GM12878 (cell line): ENCODE measurements at regions not wholly inside any gene's neighbourhood (a gene's known extent, or its start where the extent isn't known, plus 50 kb on each side); places are given as distances from the start of the nearest gene placed in this dataset.

ENCODE experiments used
- ATAC-seq: fragments of 200-7000 bp; cut with Tn5 transposase; 3 replicates; pipeline ENCODE4 v1.9.1; 2020; ENCODE audit warnings: mild to moderate bottlenecking, moderate library complexity
- BruUV-seq: library from RNA; stranded (reverse); fragments of 400-500 nt; replicated peaks from 2 replicates; lab custom pipeline; 2021; lab: Mats Ljungman, UMichigan
- CTCF ChIA-PET: fragments of 300-600 bp; sonication (Branson Sonifier 250); formaldehyde crosslinking; extraction: SDS; loops from one replicate; lab custom pipeline; 2021; ENCODE audit warnings: inconsistent platforms; lab: Yijun Ruan, JAX
- POLR2A ChIA-PET: fragments of 350-600 bp; formaldehyde crosslinking; extraction: SDS; loops from one replicate; lab custom pipeline; 2021; ENCODE audit warnings: inconsistent platforms; lab: Charles Lee
- RAD21 ChIA-PET: fragments of 300-600 bp; sonication (Branson Sonifier 250); formaldehyde crosslinking; loops from one replicate; lab custom pipeline; 2023; ENCODE audit warnings: antibody characterized with exemption; ENCODE audit not compliant: unreplicated experiment; lab: Charles Lee
- SMC1A ChIA-PET: fragments of 300-600 bp; sonication (Branson Sonifier 250); formaldehyde crosslinking; loops from one replicate; lab custom pipeline; 2023; ENCODE audit not compliant: unreplicated experiment, uncharacterized antibody; lab: Charles Lee
- DNase-seq: peaks from one replicate; pipeline ENCODE4 v3.0.0-alpha.2; 2011; ENCODE audit warnings: low read depth, low spot score
- FAIRE-seq: peaks from 3 replicates; lab custom pipeline; 2011; peaks lifted over from hg19 to GRCh38; lab: Jason Lieb, UNC
- H2AFZ ChIP-seq: 2 replicates; pipeline ENCODE4 v1.6.0; 2011; ENCODE audit warnings: low read depth, low read length, control low read depth; ENCODE audit not compliant: control insufficient read depth
- H3K27ac ChIP-seq: 2 replicates; pipeline ENCODE4 v1.5.1; 2011; ENCODE audit warnings: control low read depth; ENCODE audit not compliant: control insufficient read depth, insufficient read depth
- H3K27me3 ChIP-seq, 2 experiments: replicated peaks in 1 of 2; 2 replicates each; pipeline versions ENCODE4 v1.6.0 to v1.6.1; 2011; ENCODE audit warnings: low read length in 1 of 2; ENCODE audit not compliant: control insufficient read depth in 2 of 2, insufficient read depth in 2 of 2
- H3K36me3 ChIP-seq, 2 experiments: 2 replicates each; pipeline ENCODE4 v1.5.1; 2011; ENCODE audit warnings: low read length in 1 of 2; ENCODE audit not compliant: control insufficient read depth in 2 of 2, insufficient read depth in 2 of 2
- H3K4me1 ChIP-seq: 2 replicates; pipeline ENCODE4 v1.6.1; 2011; ENCODE audit warnings: mild to moderate bottlenecking, low read length, moderate library complexity, mixed read lengths; ENCODE audit not compliant: control insufficient read depth, insufficient read depth
- H3K4me2 ChIP-seq: 2 replicates; pipeline ENCODE4 v1.6.0; 2011; ENCODE audit warnings: control low read depth; ENCODE audit not compliant: control insufficient read depth, insufficient read depth
- H3K4me3 ChIP-seq: fragments of 200-600 bp; sonication (generic); 2 replicates; pipeline ENCODE4 v1.5.1; 2016
- H3K79me2 ChIP-seq: 2 replicates; pipeline ENCODE4 v1.6.0; 2011; ENCODE audit warnings: low read length; ENCODE audit not compliant: control insufficient read depth, insufficient read depth
- H3K9ac ChIP-seq: 2 replicates; pipeline ENCODE4 v1.8.0; 2011; ENCODE audit warnings: low read length, control low read depth, mixed read lengths; ENCODE audit not compliant: control insufficient read depth, insufficient read depth
- H3K9me3 ChIP-seq: replicated peaks from 3 replicates; pipeline ENCODE4 v1.5.1; 2011; ENCODE audit warnings: mild to moderate bottlenecking, low read length; ENCODE audit not compliant: control insufficient read depth, insufficient read depth
- H4K20me1 ChIP-seq: 2 replicates; pipeline ENCODE4 v1.6.0; 2011; ENCODE audit not compliant: control insufficient read depth, insufficient read depth
- BMI1 ChIP-seq: fragments of 450-650 bp; IDR thresholded peaks from 2 replicates; pipeline ENCODE4 v1.6.1; 2016; ENCODE audit warnings: mild to moderate bottlenecking, moderate library complexity, borderline replicate concordance
- EED ChIP-seq: sonication (generic); IDR thresholded peaks from 2 replicates; pipeline ENCODE4 v1.6.1; 2016; ENCODE audit warnings: antibody characterized with exemption, low read depth
- FOS ChIP-seq: IDR thresholded peaks from 3 replicates; pipeline ENCODE4 v1.6.1; 2011; ENCODE audit warnings: borderline replicate concordance; ENCODE audit not compliant: insufficient read length; ENCODE audit errors: extremely low read depth
- IKZF2 ChIP-seq, 2 experiments: fragments of 450-650 bp; IDR thresholded peaks; 2 replicates each; pipeline ENCODE4 v1.6.1; 2017; ENCODE audit warnings: mild to moderate bottlenecking in 2 of 2, moderate library complexity in 2 of 2
- KDM1A ChIP-seq: fragments of 200-600 bp; sonication (generic); IDR thresholded peaks from 2 replicates; pipeline ENCODE4 v1.6.1; 2016; ENCODE audit warnings: borderline replicate concordance
- MEF2A ChIP-seq: IDR thresholded peaks from 2 replicates; pipeline ENCODE4 v1.6.1; 2011; ENCODE audit warnings: low read depth, mild to moderate bottlenecking, low read length, moderate library complexity; ENCODE audit not compliant: insufficient read depth
- MLLT1 ChIP-seq: fragments of 450-650 bp; IDR thresholded peaks from 2 replicates; pipeline ENCODE4 v1.6.1; 2016; ENCODE audit warnings: mild to moderate bottlenecking
- MTA2 ChIP-seq: fragments of 450-650 bp; IDR thresholded peaks from 2 replicates; pipeline ENCODE4 v1.6.1; 2016; ENCODE audit warnings: low read depth, mild to moderate bottlenecking, moderate library complexity
- NR2F1 ChIP-seq: fragments of 450-650 bp; conservative IDR thresholded peaks from 2 replicates; pipeline ENCODE4 v1.6.1; 2017; ENCODE audit warnings: mild to moderate bottlenecking
- PAX5 ChIP-seq: IDR thresholded peaks from 2 replicates; pipeline ENCODE4 v1.6.1; 2011; ENCODE audit warnings: low read depth, low read length, borderline replicate concordance
- POLR2AphosphoS2 ChIP-seq: IDR thresholded peaks from 2 replicates; pipeline ENCODE4 v1.6.1; 2011; ENCODE audit warnings: low read depth, mild to moderate bottlenecking, low read length, improper control_type of control experiment, moderate library complexity
- RCOR1 ChIP-seq: conservative IDR thresholded peaks from 2 replicates; pipeline ENCODE4 v1.6.1; 2012; ENCODE audit warnings: low read depth, low read length, improper control_type of control experiment
- TCF12 ChIP-seq: IDR thresholded peaks from 2 replicates; pipeline ENCODE4 v1.6.1; 2011; ENCODE audit warnings: low read depth, mild to moderate bottlenecking, low read length
- ZBTB4 ChIP-seq: fragments of 450-650 bp; formaldehyde crosslinking; IDR thresholded peaks from 2 replicates; pipeline ENCODE4 v1.4.0; 2022; ENCODE audit warnings: mild to moderate bottlenecking, moderate library complexity
- ZNF622 ChIP-seq: fragments of 450-650 bp; IDR thresholded peaks from 2 replicates; pipeline ENCODE4 v1.6.1; 2017; ENCODE audit warnings: mild to moderate bottlenecking, inconsistent platforms
- WGBS: methylation state at CpG from one replicate; pipeline ENCODE4 v1.1.6; 2016; ENCODE audit warnings: low lambda C conversion rate; ENCODE audit not compliant: insufficient replicate concordance, insufficient coverage; ENCODE audit errors: missing lambda C conversion rate; 5-methylcytosine and 5-hydroxymethylcytosine counted together
- in situ Hi-C: fragments of 300-500 bp; cut with MboI; formaldehyde crosslinking; loops from 9 replicates; pipeline ENCODE4 v1.14.3; 2018; ENCODE audit warnings: mixed read lengths
- intact Hi-C: fragments of 100-400 bp; cut with micrococcal nuclease; formaldehyde crosslinking; loops from one replicate; pipeline ENCODE4 v1.14.2; 2022; ENCODE audit not compliant: unreplicated experiment

- no peaks in the 10 kb centered on the region for H4K20me1 ChIP-seq
- H3K4me3 ChIP-seq = no peak overlapping the region
- H3K27ac ChIP-seq = no peak overlapping the region
- POLR2A ChIA-PET = no interaction called here
- no peak overlapping the region for H3K4me2 ChIP-seq
- FAIRE-seq (no peak), ATAC-seq (no peak), DNase-seq (no peak)
- H2AFZ ChIP-seq = no peak overlapping the region
- H3K9ac ChIP-seq = no peak overlapping the region
- no peaks in the 10 kb centered on the region for H3K27me3 ChIP-seq
- CTCF ChIA-PET = no interaction called here
- H3K36me3 ChIP-seq = no peaks in the 10 kb centered on the region
- no peaks in the 10 kb centered on the region for H3K79me2 ChIP-seq
- no TSS peak for BruUV-seq
- SMC1A ChIA-PET = no interaction called here
- intact Hi-C loops (no loop called here), in situ Hi-C loops (no loop called here)
- RAD21 ChIA-PET = no interaction called here
- 4% methylated on average over 10 of the region's 10 CpGs for WGBS
- no peak for TF ChIP-seq BMI1
- TF ChIP-seq FOS = no peak
- TF ChIP-seq ZNF622 = no peak
- TF ChIP-seq, all 136 proteins: peak for 0
- Histone ChIP-seq H3K9me3 (no peaks in the 10 kb centered on the region), H3K4me1 (no peaks in the 10 kb centered on the region)
Observed at GRCh38 chr16:55015181-55015913, 84.7 kb downstream of the IRX5 start.

DNA sequence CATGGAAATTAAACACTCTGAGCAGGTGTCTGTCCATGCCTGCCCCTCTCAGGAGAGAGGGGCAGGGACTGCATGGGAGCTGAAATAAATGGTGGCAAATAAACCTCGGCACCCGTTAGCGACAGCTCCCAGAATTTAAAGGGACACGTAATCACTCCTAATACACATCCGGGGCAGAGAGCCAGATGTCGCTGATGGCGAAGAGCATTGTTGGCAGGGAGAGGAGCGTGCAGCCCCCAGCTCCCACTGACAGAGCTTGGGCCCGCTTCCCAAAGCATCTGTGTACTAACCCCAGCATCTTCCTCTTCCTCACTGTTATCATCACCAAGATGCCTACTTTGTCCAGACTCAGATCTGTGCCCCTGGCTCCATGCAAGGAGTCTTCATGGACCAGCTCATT is 85.8 kb downstream of the IRX5 start:
- H4K20me1 ChIP-seq = no peaks in the 10 kb centered on the region
- DNase-seq (no peak), ATAC-seq (no peak), FAIRE-seq (no peak)
- intact Hi-C loops = no loop called here
- H3K27ac ChIP-seq = no peak overlapping the region
- SMC1A ChIA-PET = no interaction called here
- H3K27me3 ChIP-seq = no peaks in the 10 kb centered on the region
- RAD21 ChIA-PET = no interaction called here
- no peak overlapping the region for H3K4me3 ChIP-seq
- H3K9ac ChIP-seq = no peak overlapping the region
- no peaks in the 10 kb centered on the region for H3K9me3 ChIP-seq
- in situ Hi-C loops = no loop called here
- no peak overlapping the region for H3K4me2 ChIP-seq
- CTCF ChIA-PET = no interaction called here
- POLR2A ChIA-PET = no interaction called here
- no TSS peak for BruUV-seq
- H2AFZ ChIP-seq = no peak overlapping the region
- no peaks in the 10 kb centered on the region for H3K79me2 ChIP-seq
- H3K36me3 ChIP-seq = no peaks in the 10 kb centered on the region
- H3K4me1 ChIP-seq = no peaks in the 10 kb centered on the region
- 32% methylated on average over 9 of the region's 9 CpGs for WGBS
- TF ChIP-seq KDM1A (no peak), PAX5 (no peak), ZBTB4 (CRISPR knock-in tag) (no peak), RCOR1 (no peak), MLLT1 (no peak), EED (no peak), MTA2 (no peak), NR2F1 (no peak), TCF12 (no peak), IKZF2 (IDR thresholded peaks at IDR 0.05) (no peak), MEF2A (no peak), POLR2AphosphoS2 (no peak)
